Caco-2 (cell line): ENCODE measurements at regions not wholly inside any gene's neighbourhood (a gene's known extent, or its start where the extent isn't known, plus 50 kb on each side); places are given as distances from the start of the nearest gene placed in this dataset.

Experiments
- BruUV-seq: library from RNA; stranded (reverse); fragments of 400-500 nt; replicated peaks from 2 replicates; lab custom pipeline; 2021; lab: Mats Ljungman, UMichigan
- CTCF ChIA-PET: fragments of 300-600 bp; sonication (Branson Sonifier 250); formaldehyde crosslinking; loops from one replicate; lab custom pipeline; 2022; ENCODE audit warnings: antibody characterized with exemption; lab: Charles Lee
- POLR2A ChIA-PET: fragments of 300-600 bp; sonication (Branson Sonifier 250); formaldehyde crosslinking; loops from one replicate; lab custom pipeline; 2022; ENCODE audit warnings: antibody characterized with exemption; lab: Charles Lee
- DNase-seq, 2 experiments: peaks; one replicate each; pipeline versions ENCODE4 v3.0.0 to v3.0.0-alpha.2; 2020 to 2022
- H3K27me3 ChIP-seq: replicated peaks from 2 replicates; pipeline ENCODE4 v1.6.0; 2011; ENCODE audit warnings: low read length; ENCODE audit not compliant: control insufficient read depth, insufficient read depth
- H3K36me3 ChIP-seq: 2 replicates; pipeline ENCODE4 v1.5.1; 2011; ENCODE audit warnings: low read length; ENCODE audit not compliant: control insufficient read depth, insufficient read depth
- H3K4me1 ChIP-seq: fragments of 250-450 bp; sonication (Bioruptor Pico); 2 replicates; pipeline ENCODE4 v1.5.1; 2020; ENCODE audit warnings: mild to moderate bottlenecking
- H3K4me3 ChIP-seq: 2 replicates; pipeline ENCODE4 v1.5.1; 2011; ENCODE audit warnings: low read depth, mild to moderate bottlenecking, control low read depth, low read length
- H3K9me3 ChIP-seq: fragments of 250-450 bp; sonication (Bioruptor Pico); 2 replicates; pipeline ENCODE4 v1.5.1; 2020; ENCODE audit warnings: mild to moderate bottlenecking, moderate library complexity
- H3K27ac Mint-ChIP-seq: one replicate; pipeline ENCODE4 v1.8.0; 2022; ENCODE audit warnings: mixed read lengths; ENCODE audit not compliant: unreplicated experiment
- H3K27me3 Mint-ChIP-seq: one replicate; pipeline ENCODE4 v1.8.0; 2022; ENCODE audit warnings: mixed read lengths; ENCODE audit not compliant: insufficient read depth, unreplicated experiment
- H3K36me3 Mint-ChIP-seq: one replicate; pipeline ENCODE4 v1.8.0; 2022; ENCODE audit warnings: mild to moderate bottlenecking, mixed read lengths; ENCODE audit not compliant: insufficient read depth, unreplicated experiment
- H3K4me1 Mint-ChIP-seq: one replicate; pipeline ENCODE4 v1.8.0; 2022; ENCODE audit warnings: low read depth, mixed read lengths; ENCODE audit not compliant: unreplicated experiment
- H3K4me3 Mint-ChIP-seq: one replicate; pipeline ENCODE4 v1.8.0; 2022; ENCODE audit warnings: mild to moderate bottlenecking, moderate library complexity, mixed read lengths; ENCODE audit not compliant: unreplicated experiment
- H3K9me3 Mint-ChIP-seq: one replicate; pipeline ENCODE4 v1.8.0; 2022; ENCODE audit warnings: mixed read lengths; ENCODE audit not compliant: unreplicated experiment
- CTCF ChIP-seq, 2 experiments: fragments of 200-600 bp in 1 of 2; IDR thresholded peaks; 1 replicate in 1 of 2; 2 replicates in 1 of 2; pipeline versions ENCODE4 v1.5.1 to v1.8.0; 2011 to 2022; ENCODE audit warnings: antibody characterized with exemption in 1 of 2, control low read depth in 1 of 2, inconsistent platforms in 1 of 2, low read depth in 1 of 2, low read length in 1 of 2, mild to moderate bottlenecking in 1 of 2, moderate library complexity in 1 of 2; ENCODE audit not compliant: insufficient read depth in 1 of 2, severe bottlenecking in 1 of 2, unreplicated experiment in 1 of 2
- intact Hi-C: fragments of 100-400 bp; cut with micrococcal nuclease; formaldehyde crosslinking; loops from one replicate; pipeline ENCODE4 v1.10.0; 2022; ENCODE audit not compliant: unreplicated experiment

- CTCF ChIA-PET: no interaction called here
- no peak for DNase-seq
- Histone ChIP-seq H3K27me3 (no peaks in the 10 kb centered on the region), H3K9me3 (no peaks in the 10 kb centered on the region), H3K4me3 (no peak overlapping the region), H3K4me1 (peaks cover 32% of the 10 kb centered on the region), H3K36me3 (no peaks in the 10 kb centered on the region; the same call in 1 of the 2 replicates)
- H3K4me1 Mint-ChIP-seq: peaks cover 34% of the 10 kb centered on the region
- H3K9me3 Mint-ChIP-seq: no peaks in the 10 kb centered on the region
- H3K36me3 Mint-ChIP-seq: peaks cover 6% of the 10 kb centered on the region
- TF ChIP-seq CTCF (IDR thresholded peaks at IDR 0.05; ENCODE audit: insufficient read depth in 1 of 2, low read depth in 1 of 2, low read length in 1 of 2, severe bottlenecking in 1 of 2, unreplicated experiment in 1 of 2): no peak
- peaks cover 3% of the 10 kb centered on the region for H3K27me3 Mint-ChIP-seq
- intact Hi-C loops: loop anchor here (1.0 kb wide), 1 partner anchor 10 kb away; no protein-coding TSS in a partner anchor
- no TSS peak for BruUV-seq
- no peak overlapping the region for H3K4me3 Mint-ChIP-seq
- POLR2A ChIA-PET: no interaction called here
- peak overlapping the region; percentile 69 for H3K27ac Mint-ChIP-seq
Observed at GRCh38 chr1:165138960-165139359, 217.6 kb downstream of the LMX1A start.

DNA sequence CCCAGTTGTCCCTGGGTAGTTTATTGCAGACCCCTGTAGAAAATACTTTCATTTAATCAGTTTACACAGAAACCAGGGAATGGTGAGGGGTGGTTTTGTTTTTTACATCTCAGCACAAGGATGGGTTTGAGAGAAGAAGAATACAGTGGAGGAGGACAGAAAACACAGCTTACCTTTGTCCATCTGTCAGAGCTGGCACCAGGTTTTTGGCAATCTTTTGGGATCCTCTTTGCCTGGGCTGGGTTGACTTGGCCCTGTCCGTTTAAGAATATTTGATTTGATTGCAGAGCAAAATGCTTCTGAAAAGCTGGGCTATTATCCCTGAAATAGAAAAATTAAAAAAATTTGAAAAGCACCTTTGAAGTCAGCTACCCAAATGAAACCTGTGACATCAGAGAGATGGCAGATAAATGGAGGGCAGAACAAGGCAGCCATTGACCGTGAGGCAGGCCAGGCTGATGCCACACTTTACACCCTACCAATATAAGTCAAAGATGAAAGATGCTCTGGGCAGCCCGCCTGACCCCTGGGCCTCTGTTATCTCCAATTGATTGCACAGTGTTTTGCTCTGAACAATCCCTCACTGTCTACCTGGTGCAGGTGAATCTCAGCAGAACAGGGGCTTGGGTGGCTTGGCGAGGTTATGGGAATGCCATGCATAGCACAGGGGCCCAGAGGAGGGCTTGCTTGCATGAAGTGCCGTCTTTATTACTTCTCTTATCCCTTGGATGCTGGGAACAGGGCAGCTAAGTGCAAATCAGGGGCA lies 218.8 kb downstream of the LMX1A start:
- BruUV-seq: TSS peak; percentile 78
- Histone ChIP-seq H3K9me3 (no peaks in the 10 kb centered on the region), H3K27me3 (no peaks in the 10 kb centered on the region), H3K4me1 (peaks cover 32% of the 10 kb centered on the region), H3K4me3 (no peak overlapping the region), H3K36me3 (no peaks in the 10 kb centered on the region; the same call in 1 of the 2 replicates)
- Mint-ChIP-seq H3K9me3 (no peaks in the 10 kb centered on the region), H3K27me3 (peaks cover 3% of the 10 kb centered on the region), H3K36me3 (peaks cover 6% of the 10 kb centered on the region), H3K27ac (peak overlapping the region; percentile 69), H3K4me3 (peak overlapping the region; percentile 6), H3K4me1 (peaks cover 35% of the 10 kb centered on the region)
- POLR2A ChIA-PET: interaction anchor here (0.5 kb wide), 1 partner anchor 1739 kb away, joined by 6 read pairs; the partner anchor contains the start of gene TADA1
- CTCF ChIA-PET: interaction anchor here (1.1 to 1.7 kb wide), 2 partner anchors 8 to 9 kb away, joined by 3 to 13 read pairs; no protein-coding TSS in a partner anchor
- intact Hi-C loops: loop anchor here (1.0 kb wide), 1 partner anchor 8 kb away; no protein-coding TSS in a partner anchor
- TF ChIP-seq CTCF (IDR thresholded peaks at IDR 0.05; ENCODE audit: insufficient read depth in 1 of 2, low read depth in 1 of 2, low read length in 1 of 2, severe bottlenecking in 1 of 2, unreplicated experiment in 1 of 2): no peak
- DNase-seq: peak; percentile 83 to 93

DNA sequence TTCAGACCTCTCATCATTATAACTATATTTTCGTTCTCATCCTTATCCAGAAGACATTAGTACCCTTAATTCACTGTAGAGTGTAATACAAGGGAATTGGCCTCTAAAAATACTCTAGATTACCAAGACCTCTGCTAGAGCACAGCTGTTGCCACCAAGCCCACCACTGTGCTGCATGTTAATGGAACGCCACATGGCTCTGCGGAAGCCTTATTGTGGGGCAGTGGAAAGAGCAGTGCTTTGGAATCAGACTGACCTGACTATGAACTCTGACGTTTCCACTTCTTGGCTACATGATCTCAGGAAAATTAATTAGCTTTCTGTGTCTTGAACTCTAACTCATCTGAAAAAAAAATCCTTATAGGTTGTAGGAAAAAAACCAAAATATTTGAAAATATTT lies 222.1 kb downstream of the LMX1A start:
- H3K36me3 Mint-ChIP-seq: no peaks in the 10 kb centered on the region
- no TSS peak for BruUV-seq
- POLR2A ChIA-PET: no interaction called here
- CTCF ChIA-PET: no interaction called here
- H3K9me3 Mint-ChIP-seq: no peaks in the 10 kb centered on the region
- intact Hi-C loops: no loop called here
- Histone ChIP-seq H3K4me3 (no peak overlapping the region), H3K4me1 (peaks cover 31% of the 10 kb centered on the region), H3K27me3 (no peaks in the 10 kb centered on the region), H3K36me3 (no peaks in the 10 kb centered on the region; the same call in 1 of the 2 replicates), H3K9me3 (no peaks in the 10 kb centered on the region)
- DNase-seq: no peak
- H3K4me3 Mint-ChIP-seq: no peak overlapping the region
- H3K4me1 Mint-ChIP-seq: peaks cover 30% of the 10 kb centered on the region
- no peak overlapping the region for H3K27ac Mint-ChIP-seq
- H3K27me3 Mint-ChIP-seq: no peaks in the 10 kb centered on the region
- no peak for TF ChIP-seq CTCF (IDR thresholded peaks at IDR 0.05; ENCODE audit: insufficient read depth in 1 of 2, low read depth in 1 of 2, low read length in 1 of 2, severe bottlenecking in 1 of 2, unreplicated experiment in 1 of 2)
